ENCODE measurements at regions not wholly inside any gene's neighbourhood (a gene's known extent, or its start where the extent isn't known, plus 50 kb on each side); places are given as distances from the start of the nearest gene placed in this dataset.

DNA sequence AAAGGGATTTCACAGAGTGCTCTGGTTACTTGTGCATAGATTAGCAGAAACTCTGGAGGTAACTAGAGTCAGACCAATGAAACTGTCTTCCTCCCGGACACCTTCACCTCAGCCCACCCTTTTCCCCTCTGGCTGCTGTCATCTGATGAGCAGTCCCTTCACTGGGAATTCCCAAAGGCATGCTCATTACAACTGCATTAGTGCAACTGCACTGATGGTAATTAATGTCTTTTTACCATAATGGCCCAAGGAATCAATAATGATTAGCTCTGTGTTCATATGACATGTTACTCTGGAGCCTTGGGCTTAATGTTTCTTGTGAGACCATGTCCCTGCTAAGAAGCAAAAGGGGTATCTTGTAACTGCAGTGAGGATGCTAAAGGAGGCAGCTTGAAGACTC, 304.5 kb downstream of the GRIN2B start:
- no peak overlapping the region for H3K4me3 ChIP-seq
- no peaks in the 10 kb centered on the region for H3K27me3 ChIP-seq
- no peak overlapping the region for H3K27ac ChIP-seq
- intact Hi-C loops (cut with DNase I): no loop called here
- ATAC-seq (no peak), DNase-seq (no peak)
- no peaks in the 10 kb centered on the region for H3K36me3 ChIP-seq
- no peaks in the 10 kb centered on the region for H3K9me3 ChIP-seq
- H3K4me1 ChIP-seq: no peaks in the 10 kb centered on the region
- TF ChIP-seq, protein P1, sequence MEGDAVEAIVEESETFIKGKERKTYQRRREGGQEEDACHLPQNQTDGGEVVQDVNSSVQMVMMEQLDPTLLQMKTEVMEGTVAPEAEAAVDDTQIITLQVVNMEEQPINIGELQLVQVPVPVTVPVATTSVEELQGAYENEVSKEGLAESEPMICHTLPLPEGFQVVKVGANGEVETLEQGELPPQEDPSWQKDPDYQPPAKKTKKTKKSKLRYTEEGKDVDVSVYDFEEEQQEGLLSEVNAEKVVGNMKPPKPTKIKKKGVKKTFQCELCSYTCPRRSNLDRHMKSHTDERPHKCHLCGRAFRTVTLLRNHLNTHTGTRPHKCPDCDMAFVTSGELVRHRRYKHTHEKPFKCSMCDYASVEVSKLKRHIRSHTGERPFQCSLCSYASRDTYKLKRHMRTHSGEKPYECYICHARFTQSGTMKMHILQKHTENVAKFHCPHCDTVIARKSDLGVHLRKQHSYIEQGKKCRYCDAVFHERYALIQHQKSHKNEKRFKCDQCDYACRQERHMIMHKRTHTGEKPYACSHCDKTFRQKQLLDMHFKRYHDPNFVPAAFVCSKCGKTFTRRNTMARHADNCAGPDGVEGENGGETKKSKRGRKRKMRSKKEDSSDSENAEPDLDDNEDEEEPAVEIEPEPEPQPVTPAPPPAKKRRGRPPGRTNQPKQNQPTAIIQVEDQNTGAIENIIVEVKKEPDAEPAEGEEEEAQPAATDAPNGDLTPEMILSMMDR (IDR thresholded peaks at IDR 0.05): no peak

GRCh38 chr12:13670285-13670866, 311.0 kb downstream of the GRIN2B start:
- DNase-seq: no peak
- no peaks in the 10 kb centered on the region for H3K4me1 ChIP-seq
- peaks cover 0 to 6% of the 10 kb centered on the region in 2 donors for H3K27me3 ChIP-seq
- intact Hi-C loops (cut with DNase I): no loop called here
- TF ChIP-seq, protein P1 (IDR thresholded peaks at IDR 0.05): no peak
- no peak overlapping the region for H3K4me3 ChIP-seq
- no peak overlapping the region for H3K27ac ChIP-seq
- no peaks in the 10 kb centered on the region for H3K36me3 ChIP-seq
- no peaks in the 10 kb centered on the region for H3K9me3 ChIP-seq
- no peak for ATAC-seq

DNA sequence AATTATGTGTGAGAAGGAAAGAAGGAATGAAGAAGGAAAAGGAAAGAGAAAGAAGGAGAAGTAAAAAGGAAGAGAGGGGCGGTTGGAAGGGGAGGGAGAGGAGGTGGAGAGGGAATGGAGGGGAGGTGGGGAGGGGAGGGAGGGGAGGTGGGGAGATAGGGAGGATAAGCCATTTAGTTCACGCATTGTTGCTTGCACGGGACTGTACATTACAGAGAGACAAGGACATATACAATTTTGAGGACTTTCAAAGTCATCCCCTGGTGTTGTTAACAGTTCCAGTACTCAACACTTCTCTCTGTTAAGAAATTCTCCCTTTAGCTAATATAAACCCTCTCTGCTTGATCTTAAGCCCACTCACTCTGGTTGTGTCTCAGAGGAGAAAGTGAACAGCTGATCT, 312.5 kb downstream of the GRIN2B start:
- TF ChIP-seq, protein P1 (IDR thresholded peaks at IDR 0.05): no peak
- no peak for ATAC-seq
- Histone ChIP-seq H3K4me3 (no peak overlapping the region), H3K36me3 (no peaks in the 10 kb centered on the region), H3K27ac (no peak overlapping the region), H3K4me1 (no peaks in the 10 kb centered on the region), H3K27me3 (peaks cover 0 to 6% of the 10 kb centered on the region in 2 donors), H3K9me3 (no peaks in the 10 kb centered on the region)
- DNase-seq: no peak
- intact Hi-C loops (cut with DNase I): no loop called here

DNA sequence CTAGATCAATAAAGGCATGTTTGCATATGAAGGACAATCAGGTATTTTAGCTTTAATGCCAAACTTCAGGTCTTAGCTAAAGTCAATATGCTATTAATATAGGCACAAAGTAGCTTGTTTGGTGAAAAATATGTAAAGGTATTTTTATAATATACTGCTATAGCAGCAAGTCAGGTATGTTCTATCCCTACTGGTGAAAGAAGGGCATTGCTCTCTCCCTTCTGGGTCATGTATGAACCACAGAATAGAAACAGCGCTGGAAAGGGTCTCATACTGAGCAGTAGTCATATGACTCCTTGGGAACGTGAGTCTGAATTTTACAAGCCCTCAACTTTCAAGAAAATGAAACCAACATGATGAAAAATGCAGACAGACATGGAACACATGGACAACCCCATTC, 314.6 kb downstream of the GRIN2B start:
- peaks cover 0 to 6% of the 10 kb centered on the region in 2 donors for H3K27me3 ChIP-seq
- ATAC-seq: no peak
- no peaks in the 10 kb centered on the region for H3K36me3 ChIP-seq
- no peak for DNase-seq
- TF ChIP-seq, protein P1 (IDR thresholded peaks at IDR 0.05): no peak
- intact Hi-C loops (cut with DNase I): no loop called here
- H3K27ac ChIP-seq: no peak overlapping the region
- no peaks in the 10 kb centered on the region for H3K9me3 ChIP-seq
- no peak overlapping the region for H3K4me3 ChIP-seq
- no peaks in the 10 kb centered on the region for H3K4me1 ChIP-seq

DNA sequence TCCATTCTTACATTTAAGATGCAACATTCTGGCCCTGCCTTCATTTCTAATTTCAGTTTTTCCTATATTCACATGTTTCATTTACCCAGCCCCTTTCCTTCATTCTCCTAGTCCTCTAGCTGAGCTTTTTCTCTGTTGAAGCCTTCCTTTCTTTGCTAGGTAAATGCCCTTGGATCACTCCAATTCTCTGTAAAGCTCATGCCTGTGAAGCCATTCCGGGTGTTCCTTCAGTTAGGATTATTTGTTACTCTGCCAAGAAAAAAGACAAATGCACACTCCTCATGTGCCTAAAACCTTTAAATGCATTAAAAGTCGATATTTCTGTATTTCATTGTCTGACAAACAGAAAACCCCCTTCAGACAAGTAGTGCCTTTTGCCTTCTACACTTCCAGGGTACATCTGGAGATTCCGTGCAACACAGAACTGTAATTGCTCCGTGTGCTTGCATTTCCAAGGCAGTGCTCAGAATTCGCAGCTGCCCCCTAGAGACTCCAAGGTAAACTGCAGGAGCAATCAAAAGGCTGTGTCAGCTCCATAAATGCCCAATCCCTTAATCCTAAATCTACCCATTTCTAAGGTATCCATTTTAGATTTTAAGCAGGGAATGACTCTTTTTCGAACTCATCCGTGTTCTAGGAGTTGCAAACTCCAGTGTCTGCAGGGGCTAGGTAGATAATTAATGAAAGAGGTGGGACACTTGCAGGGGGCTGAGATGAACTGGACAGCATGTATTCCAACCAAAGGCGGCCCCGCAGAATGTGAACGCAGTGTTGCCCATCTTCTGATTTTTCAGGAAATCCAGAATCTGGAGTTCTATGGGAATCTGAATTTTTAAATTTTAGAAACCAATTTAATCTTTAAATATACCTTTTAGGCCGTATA, 320.2 kb downstream of the GRIN2B start:
- Histone ChIP-seq H3K36me3 (no peaks in the 10 kb centered on the region), H3K27ac (no peak overlapping the region), H3K4me3 (no peak overlapping the region), H3K4me1 (no peaks in the 10 kb centered on the region), H3K9me3 (no peaks in the 10 kb centered on the region), H3K27me3 (peaks cover 0 to 4% of the 10 kb centered on the region in 2 donors)
- peak; percentile 96 for ATAC-seq
- TF ChIP-seq, protein P1 (IDR thresholded peaks at IDR 0.05): peak; percentile 62 to 77
- peak in 2 of 4 donors; percentile 24 to 56 for DNase-seq
- intact Hi-C loops (cut with DNase I): no loop called here
